ENCODE measurements at regions not wholly inside any gene's neighbourhood (a gene's known extent, or its start where the extent isn't known, plus 50 kb on each side); places are given as distances from the start of the nearest gene placed in this dataset.
A peak's percentile ranks its signal among the peaks of the same experiment; 100 is the strongest.

DNA sequence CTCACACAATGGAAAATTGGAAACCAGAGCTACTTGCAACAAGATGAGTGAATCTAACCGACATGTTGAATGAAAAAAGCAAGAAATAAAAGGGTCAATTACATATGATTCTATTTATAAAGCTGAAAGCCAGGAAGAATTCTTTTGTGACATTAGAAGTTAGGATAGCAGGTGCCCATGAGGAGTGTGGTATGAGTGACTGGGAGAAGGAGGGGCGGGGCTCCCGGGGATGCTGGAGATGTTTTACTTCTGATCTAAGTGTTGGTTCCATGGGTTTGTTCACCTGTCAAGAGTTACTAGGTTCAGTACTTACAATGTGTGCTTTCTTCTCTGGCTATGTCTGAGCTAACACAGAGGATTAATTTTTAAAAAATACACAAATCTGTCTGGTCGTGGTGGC lies 60.8 kb downstream of the NSMCE3 start:
- no peak for DNase-seq (ENCODE audit: low spot score)

DNA sequence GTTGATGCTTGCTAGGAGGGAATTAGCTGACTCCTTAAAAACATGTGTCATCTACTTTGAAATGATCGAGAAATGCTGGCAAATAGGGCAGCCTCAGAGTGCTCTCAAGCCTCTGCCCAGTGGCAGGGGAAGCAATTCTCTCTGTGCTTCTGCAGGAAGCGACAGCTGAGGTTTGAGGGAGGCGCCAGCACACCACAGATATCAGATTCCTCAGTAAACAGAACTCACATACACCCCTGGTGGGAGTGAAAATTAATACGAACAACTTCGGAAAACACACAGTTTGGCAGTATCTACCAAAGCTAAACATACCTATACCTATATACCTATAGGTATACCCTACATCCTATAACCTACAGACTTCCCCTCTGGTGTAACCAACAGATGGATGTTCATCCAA lies 61.3 kb downstream of the NSMCE3 start:
- DNase-seq (ENCODE audit: low spot score): no peak

GRCh38 chr15:29207758-29208108 lies 61.9 kb downstream of the NSMCE3 start:
- DNase-seq (ENCODE audit: low spot score): no peak

DNA sequence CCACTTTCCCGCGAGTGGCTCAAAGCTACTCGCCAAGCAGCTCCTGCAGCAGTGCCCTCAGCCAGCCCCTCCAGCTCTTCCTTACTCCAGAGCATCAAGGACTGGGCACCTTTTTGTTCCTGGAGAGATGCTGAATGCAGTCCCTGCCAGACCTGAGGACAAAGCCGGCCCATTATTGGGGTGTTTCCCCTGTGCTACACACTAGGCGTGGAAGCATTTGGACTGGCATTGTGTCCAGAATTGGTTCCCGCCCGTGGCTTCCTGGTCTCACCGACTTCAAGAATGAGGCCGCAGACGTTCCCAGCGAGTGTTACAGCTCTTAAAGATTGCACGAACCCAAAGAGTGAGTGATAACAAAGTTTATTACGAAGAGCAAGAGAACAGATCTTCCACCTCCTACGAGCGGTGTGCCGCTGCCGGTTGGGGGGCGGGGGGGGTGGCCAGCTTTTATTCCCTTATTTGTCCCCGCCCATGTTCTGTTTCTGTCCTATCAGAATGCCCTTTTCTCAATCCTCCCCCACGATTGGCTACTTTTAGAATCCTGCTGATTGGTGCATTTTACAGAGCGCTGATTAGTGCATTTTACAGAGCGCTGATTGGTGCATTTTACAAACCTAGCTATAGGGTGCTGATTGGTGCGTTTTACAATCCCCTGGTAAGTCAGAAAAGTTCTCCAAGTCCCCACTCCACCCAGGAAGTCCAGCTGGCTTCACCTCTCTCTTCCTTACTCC lies 62.4 kb downstream of the NSMCE3 start:
- no peak for DNase-seq (ENCODE audit: low spot score)

DNA sequence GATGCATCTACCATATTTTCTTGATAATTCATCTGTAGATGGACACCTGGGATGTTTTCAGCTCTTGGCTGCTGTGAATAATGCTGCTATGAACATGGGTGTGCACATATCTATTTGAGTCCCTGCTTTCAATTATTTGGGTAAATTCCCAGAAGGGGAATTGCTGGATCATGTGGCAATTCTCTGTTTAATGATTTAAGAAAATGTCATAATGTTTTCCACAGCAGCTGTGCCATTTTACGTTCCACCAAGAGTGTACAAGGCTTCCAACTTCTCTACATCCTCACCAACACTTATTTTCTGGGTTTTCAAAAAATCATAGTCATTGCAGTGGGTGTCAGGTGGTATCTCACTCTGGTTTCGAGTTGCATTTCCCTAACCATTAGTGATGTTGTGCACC lies 64.4 kb downstream of the NSMCE3 start:
- no peak for DNase-seq (ENCODE audit: low spot score)

DNA sequence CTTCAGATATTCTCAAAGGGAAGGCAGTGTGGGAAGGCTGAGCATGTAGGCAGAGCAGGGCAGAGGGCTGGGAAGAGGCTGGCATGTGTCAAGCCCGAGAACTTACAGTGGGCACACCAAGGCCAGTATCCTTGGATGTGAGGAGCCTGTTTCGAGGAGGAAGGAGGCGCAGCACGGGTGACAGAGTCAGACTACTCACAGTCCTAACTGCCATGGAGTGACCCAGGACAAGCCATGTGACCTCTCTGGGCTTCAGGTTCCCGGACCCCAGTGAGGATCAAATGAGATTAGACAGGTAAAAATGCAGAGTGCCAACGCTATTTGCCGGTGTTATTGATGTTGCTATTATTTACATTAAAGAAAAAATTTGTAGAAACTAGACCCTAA lies 65.3 kb downstream of the NSMCE3 start:
- no peak for DNase-seq (ENCODE audit: low spot score)

DNA sequence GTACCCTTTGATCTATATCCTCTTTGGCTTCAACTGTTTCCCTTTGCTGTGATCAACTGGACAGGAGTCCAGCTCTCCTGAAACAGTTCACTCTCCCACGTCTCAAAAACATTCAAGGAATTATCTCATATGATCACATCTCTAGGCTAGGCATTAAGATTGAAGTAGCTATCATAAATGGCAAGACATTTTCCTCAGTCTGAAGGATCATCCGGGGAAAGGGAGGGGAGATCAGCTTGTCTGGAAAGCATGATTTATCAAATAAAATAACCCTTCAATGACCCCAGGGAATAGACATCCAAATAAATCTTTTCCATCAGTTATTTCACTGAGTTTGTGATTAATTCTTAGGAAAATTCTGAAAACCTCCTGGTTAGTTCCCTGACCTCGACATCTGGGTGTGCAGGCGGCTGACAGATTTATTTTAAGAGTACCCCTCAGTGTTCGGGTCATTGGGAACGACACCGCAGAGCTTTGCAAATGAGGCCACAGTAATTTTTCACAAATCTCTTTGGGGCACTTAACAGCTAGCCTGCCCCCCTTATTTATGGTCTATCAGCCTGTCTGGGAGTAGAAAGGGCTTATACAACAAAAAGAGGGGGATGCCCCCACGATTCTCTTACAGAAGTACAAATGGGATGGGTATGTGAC lies 65.8 kb downstream of the NSMCE3 start:
- DNase-seq (ENCODE audit: low spot score): no peak

DNA sequence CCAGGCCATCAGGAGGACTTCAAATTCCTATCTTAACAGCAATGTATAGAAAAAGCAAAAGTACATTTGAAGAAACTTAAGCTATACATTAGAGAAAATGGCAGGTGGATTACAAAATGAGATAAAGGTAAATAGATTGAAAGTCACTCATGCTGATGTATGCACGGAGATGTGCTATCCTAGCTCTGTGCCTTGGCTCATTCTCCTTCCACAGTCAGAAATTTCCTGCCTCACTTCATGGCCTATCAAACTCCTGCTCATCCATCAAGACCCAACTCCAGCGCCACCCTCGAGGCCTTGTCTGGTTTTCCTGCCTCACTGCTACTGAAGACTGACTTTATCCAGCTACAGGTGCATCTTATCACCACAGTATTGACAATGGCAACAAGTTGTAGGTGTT lies 72.9 kb downstream of the NSMCE3 start:
- DNase-seq (ENCODE audit: low spot score): no peak

GRCh38 chr15:29196290-29196689 lies 73.3 kb downstream of the NSMCE3 start:
- DNase-seq (ENCODE audit: low spot score): peak; percentile 45

DNA sequence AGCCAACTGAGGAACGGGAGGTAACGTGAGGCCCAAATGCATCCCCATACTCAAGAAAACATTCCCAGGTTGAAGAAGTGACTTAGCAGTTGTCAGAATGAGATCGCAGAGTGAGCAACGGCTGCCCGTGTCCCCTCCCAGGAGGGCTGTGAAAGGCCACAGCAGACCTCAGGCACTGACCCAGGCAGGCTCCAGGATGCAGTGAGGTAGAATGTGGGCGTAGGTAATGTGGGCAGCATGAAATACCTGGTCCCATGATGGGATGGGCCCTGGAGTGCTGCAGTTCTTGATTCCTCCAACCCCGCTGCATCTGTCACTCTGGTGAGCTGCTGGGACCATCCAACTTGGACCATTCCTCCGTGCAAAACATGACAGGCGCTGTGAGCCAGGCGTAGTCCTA lies 74.8 kb downstream of the NSMCE3 start:
- no peak for DNase-seq (ENCODE audit: low spot score)

DNA sequence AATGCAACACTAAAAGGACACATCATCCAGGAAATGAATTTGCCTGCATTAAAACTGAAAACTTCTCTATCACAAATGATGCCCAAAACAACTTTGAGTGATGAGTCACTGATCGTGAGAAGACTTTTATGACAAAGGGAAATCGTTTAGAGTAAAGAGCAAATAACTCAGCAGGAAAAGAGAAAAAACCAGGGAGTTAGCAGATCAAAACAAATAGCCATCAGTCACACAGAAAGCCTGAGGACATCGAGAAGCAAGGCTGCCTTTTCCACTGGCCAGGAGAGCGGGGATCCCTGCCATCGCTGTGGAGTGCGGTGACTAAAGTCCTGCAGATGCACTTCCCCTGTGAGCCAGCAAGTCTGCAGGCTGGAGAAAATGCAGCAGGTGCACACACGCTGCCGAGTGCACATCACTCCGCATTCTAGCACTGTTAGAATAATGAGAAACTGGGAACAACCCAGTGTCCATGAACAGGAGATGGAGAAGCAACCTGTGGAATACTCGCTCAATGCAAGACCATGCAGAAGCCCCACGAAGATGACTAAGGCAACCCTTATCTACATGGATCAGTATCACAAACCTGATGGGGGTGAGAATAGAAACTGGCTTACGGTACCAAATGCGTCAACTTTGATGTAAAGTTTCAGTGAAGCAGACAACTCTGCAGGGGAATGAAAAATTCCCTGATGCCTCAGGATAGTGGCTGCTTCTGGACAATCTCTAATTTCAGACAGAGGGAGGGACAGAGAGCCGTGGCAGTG lies 86.4 kb downstream of the NSMCE3 start:
- DNase-seq (ENCODE audit: low spot score): no peak

DNA sequence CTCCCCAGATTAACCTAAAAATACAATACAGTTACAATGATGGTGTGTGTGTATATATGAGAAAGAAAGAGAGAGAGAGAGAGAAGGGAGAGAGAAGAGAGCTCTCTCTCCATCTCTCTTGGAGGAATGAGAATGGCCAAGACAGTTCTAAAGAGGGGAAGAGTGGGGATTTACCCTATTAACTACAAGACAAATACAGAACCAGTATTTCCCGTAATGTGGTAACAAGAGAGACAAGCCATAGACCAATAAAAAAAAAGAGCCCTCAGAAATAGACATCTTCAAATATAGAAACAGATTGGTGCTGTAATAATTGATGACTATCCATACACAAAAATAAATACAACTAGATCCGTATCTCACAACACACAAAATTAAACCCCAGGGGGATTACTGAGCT lies 87.0 kb downstream of the NSMCE3 start:
- DNase-seq (ENCODE audit: low spot score): no peak

DNA sequence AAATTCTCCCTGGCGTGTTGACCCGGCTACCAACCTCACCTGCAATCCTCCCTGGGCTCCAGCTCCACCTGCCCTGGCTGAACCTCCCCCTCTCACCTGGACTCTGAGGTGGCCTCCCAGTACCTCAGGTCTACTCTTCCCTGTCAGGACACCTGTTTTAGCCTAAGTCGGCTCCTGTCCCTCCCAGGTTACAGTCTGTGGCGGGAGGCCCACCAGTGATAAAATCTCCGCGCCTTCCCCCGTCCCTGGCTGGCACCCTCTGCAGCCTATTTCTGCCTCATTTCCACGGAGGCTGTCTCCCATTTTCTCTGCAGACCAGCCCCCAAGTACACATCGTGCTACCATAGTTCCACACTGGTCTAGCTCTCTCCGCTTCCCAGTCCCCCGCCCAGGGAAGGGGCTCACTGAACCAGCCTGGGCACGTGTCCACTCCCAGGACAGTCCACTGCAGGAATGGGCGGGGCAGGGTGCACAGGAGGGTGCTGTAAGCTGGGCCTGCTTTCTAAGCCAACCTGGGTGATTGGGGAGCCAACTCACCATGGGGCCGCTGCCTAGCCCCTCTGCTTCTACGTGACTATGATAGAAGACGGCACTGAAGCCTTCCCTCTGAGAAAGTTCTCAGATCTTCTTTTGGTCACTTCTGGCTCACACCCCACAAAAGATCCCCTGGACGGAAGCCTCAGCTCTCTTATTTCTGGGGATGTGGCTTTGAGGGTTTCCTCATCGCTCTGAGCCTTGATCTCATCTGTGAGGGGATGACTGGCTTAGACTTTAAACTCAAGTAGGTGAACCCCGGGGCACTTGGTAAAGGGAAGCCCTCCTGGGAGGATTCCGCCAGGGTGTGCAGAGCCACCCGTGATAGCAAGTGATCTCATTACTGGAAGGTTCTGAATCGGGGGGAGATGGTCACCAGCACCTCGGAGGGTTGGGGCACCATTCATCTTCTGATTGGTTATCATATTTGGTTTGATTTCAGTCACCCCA lies 96.6 kb downstream of the NSMCE3 start:
- no peak for DNase-seq (ENCODE audit: low spot score)

DNA sequence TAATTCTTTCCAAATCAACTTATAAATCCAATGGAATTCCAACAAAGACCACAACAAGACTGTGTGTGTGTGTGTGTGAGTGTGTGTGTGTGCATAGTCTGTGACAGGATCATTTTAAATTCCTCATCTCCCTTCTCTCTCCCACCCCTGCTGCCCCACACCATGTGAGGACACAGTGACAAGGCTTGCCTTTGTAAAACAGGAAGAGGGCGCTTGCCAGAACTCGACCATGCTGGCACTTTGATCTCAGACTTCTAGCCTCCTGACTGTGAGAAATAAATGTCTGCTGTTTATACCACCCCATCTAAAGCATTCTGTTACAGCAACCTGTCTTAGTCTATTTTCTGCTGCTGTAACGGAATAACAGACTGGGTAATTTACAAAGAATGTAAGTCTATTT lies 99.1 kb downstream of the NSMCE3 start:
- no peak for DNase-seq (ENCODE audit: low spot score)
